Heart right ventricle (tissue), 16 donors: ENCODE measurements at regions not wholly inside any gene's neighbourhood (a gene's known extent, or its start where the extent isn't known, plus 50 kb on each side); places are given as distances from the start of the nearest gene placed in this dataset.

ENCODE experiments used
- ATAC-seq, 8 donors: fragments of 200-7000 bp; cut with Tn5 transposase; one replicate each; pipeline ENCODE4 v1.9.1; 2020; ENCODE audit warnings: mild to moderate bottlenecking in 8 of 8, moderate library complexity in 8 of 8, moderate number of reproducible peaks in 1 of 8
- DNase-seq, 2 donors: peaks; one replicate each; pipeline ENCODE4 v3.0.0-alpha.2; 2020
- H3K27ac ChIP-seq, 10 donors: fragments of 200-600 bp; sonication (generic) in 2 of 10; one replicate each; pipeline versions ENCODE4 v1.5.0 to v1.8.0; 2020 to 2022; ENCODE audit warnings: mild to moderate bottlenecking in 3 of 10
- H3K27me3 ChIP-seq, 7 donors: fragments of 200-600 bp; one replicate each; pipeline ENCODE4 v1.8.0; 2021 to 2022; ENCODE audit warnings: mild to moderate bottlenecking in 2 of 7
- H3K36me3 ChIP-seq, 9 donors: fragments of 200-600 bp; sonication (generic) in 1 of 9; one replicate each; pipeline versions ENCODE4 v1.5.0 to v1.8.0; 2020 to 2022; ENCODE audit warnings: mild to moderate bottlenecking in 2 of 9
- H3K4me1 ChIP-seq, 9 donors: fragments of 200-600 bp; sonication (generic) in 1 of 9; one replicate each; pipeline versions ENCODE4 v1.5.0 to v1.8.0; 2020 to 2022; ENCODE audit warnings: mild to moderate bottlenecking in 4 of 9
- H3K4me3 ChIP-seq, 10 donors: fragments of 200-600 bp; sonication (generic) in 2 of 10; one replicate each; pipeline versions ENCODE4 v1.5.0 to v1.8.0; 2020 to 2022; ENCODE audit warnings: mild to moderate bottlenecking in 7 of 10, moderate library complexity in 2 of 10
- H3K9me3 ChIP-seq, 11 donors: fragments of 200-600 bp in 10 of 11; sonication (generic) in 2 of 11; one replicate each; pipeline versions ENCODE4 v1.5.0 to v1.8.0; 2013 to 2022; ENCODE audit warnings: mild to moderate bottlenecking in 2 of 11, control low read depth in 1 of 11, moderate library complexity in 1 of 11
- WGBS, 2 donors: extraction: QIAGEN DNeasy Blood & Tissue Kit; methylation state at CpG; one replicate each; pipeline ENCODE4 v1.1.7; 2013; ENCODE audit warnings: inconsistent platforms in 1 of 2; 5-methylcytosine and 5-hydroxymethylcytosine counted together
- intact Hi-C, 10 donors: fragments of 100-400 bp; cut with DNase I; formaldehyde crosslinking; loops; one replicate each; pipeline versions ENCODE4 v1.11.1 to v1.14.2; 2022
- TF ChIP-seq, protein P1 (sequence below), 9 donors: fragments of 200-600 bp; sonication (generic) in 2 of 9; IDR thresholded peaks; one replicate each; pipeline versions ENCODE4 v1.5.0 to v1.8.0; 2021 to 2022; ENCODE audit warnings: antibody characterized with exemption in 9 of 9, mild to moderate bottlenecking in 5 of 9, moderate library complexity in 1 of 9
- donor health status: Arrhythmogenic right ventricular cardiomyopathy.
- donor health status: ischemic (EF 13 %, LVEDD 7.1; RV severe dilation, severe dysfunction).
- donor health status: healthy with polysubstance abuse.
- donor health status: DM: no; HTN: yes; CAD: no.
- donor health status: DM: no; HTN: no; CAD: no.
- donor health status: ischemic (EF 25% LVEDD 6.9; RV normal size, moderate dysfunction).
- donor health status: ischemic (EF 25% LVEDD 5.7; RV mildly dilated, moderate dysfunction).
- donor health status: healthy.
- donor health status: DM: yes; HTN: yes; CAD: no.
- donor health status: Ischemic cardiomyopathy.
- donor health status: ischemic (EF 35%, LVEDD 5.7; RV mildly dilated, moderate dysfunction).
- donor health status: nonischemic (EF 11% LVEDD 7.7; RV severe dilation, severe dysfunction).
- donor health status: DM: yes; HTN: yes; CAD: no.
- donor health status: PGD.
- donor health status: ischemic (EF 29% LVEDD 5.4; RV normal size, mild dysfunction).
- donor health status: nonischemic (EF 23%, LVEDD 6.1; RV moderate dilation, normal function).

DNA sequence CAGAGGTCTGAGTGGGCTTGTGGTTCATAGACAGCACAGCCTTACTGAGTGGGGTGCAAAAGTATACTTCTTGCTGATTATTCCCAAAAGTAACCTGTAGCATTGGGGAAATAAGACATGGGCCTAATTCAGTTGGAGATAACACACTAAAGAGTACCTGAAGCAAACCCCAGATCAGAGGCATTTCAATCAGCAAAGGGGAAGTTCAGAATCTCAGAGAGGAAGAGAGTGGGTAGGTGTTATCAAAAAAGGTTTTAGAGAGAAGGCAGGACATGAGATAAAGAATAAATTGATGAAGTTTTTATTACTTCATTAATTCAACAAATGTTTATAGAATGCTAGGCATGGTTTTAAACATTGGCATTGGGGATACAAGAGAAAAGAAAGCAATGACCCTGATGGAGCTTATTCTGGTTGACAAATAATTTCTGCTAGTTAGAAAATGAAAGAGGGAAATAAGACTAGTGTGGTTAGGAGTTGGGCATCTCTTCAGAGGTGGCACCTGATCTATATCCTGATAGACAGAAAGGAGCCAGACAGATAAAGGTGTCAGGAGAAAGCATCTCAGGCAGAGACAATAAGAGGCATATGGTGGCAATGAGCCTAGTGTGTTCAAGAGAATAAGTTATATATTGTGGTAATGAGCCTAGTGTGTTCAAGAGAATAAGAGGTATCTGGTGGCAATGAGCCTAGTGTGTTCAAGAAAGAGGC is 153.8 kb upstream of the SETBP1 start:
- TF ChIP-seq, protein P1, sequence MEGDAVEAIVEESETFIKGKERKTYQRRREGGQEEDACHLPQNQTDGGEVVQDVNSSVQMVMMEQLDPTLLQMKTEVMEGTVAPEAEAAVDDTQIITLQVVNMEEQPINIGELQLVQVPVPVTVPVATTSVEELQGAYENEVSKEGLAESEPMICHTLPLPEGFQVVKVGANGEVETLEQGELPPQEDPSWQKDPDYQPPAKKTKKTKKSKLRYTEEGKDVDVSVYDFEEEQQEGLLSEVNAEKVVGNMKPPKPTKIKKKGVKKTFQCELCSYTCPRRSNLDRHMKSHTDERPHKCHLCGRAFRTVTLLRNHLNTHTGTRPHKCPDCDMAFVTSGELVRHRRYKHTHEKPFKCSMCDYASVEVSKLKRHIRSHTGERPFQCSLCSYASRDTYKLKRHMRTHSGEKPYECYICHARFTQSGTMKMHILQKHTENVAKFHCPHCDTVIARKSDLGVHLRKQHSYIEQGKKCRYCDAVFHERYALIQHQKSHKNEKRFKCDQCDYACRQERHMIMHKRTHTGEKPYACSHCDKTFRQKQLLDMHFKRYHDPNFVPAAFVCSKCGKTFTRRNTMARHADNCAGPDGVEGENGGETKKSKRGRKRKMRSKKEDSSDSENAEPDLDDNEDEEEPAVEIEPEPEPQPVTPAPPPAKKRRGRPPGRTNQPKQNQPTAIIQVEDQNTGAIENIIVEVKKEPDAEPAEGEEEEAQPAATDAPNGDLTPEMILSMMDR (IDR thresholded peaks at IDR 0.05), result no peak

DNA sequence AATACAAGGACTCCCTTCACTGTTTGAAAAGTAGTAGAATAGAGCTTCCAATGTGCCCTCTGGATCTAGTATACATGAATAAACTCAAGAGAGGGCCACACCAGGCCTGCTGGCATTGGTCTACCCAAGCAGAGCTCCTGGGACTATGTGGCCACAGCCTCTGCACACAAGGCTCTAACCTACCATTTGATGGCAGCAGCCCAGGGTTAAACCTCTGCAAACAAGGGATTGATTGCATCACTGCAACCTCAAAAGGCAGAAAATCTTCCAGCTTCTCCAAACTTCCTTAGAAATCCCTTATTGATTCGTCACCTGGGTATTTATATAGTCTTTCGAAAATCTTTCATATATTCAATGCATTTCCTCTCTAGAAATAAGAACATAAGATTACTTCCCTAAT is 147.6 kb upstream of the SETBP1 start:
- ATAC-seq (no peak), DNase-seq (no peak)
- Histone ChIP-seq H3K4me3 (no peak overlapping the region), H3K36me3 (no peaks in the 10 kb centered on the region), H3K27me3 (no peaks in the 10 kb centered on the region), H3K9me3 (no peaks in the 10 kb centered on the region), H3K4me1 (peaks cover 0 to 3% (median 0%) of the 10 kb centered on the region in 9 donors), H3K27ac (no peak overlapping the region)
- TF ChIP-seq, protein P1 (IDR thresholded peaks at IDR 0.05), result no peak
- intact Hi-C loops, result no loop called here
- 81 to 89% methylated on average over 2 of the region's 2 CpGs for WGBS, 2 donors

More for the DNA sequence above, 153.8 kb upstream of the SETBP1 start:
- H3K27ac ChIP-seq, result no peak overlapping the region
- intact Hi-C loops, result no loop called here
- no peak for DNase-seq
- H3K4me1 ChIP-seq, result no peaks in the 10 kb centered on the region
- no peaks in the 10 kb centered on the region for H3K9me3 ChIP-seq
- no peak for ATAC-seq
- no peak overlapping the region for H3K4me3 ChIP-seq
- H3K27me3 ChIP-seq, result peaks cover 0 to 4% (median 0%) of the 10 kb centered on the region in 7 donors
- no peaks in the 10 kb centered on the region for H3K36me3 ChIP-seq

DNA sequence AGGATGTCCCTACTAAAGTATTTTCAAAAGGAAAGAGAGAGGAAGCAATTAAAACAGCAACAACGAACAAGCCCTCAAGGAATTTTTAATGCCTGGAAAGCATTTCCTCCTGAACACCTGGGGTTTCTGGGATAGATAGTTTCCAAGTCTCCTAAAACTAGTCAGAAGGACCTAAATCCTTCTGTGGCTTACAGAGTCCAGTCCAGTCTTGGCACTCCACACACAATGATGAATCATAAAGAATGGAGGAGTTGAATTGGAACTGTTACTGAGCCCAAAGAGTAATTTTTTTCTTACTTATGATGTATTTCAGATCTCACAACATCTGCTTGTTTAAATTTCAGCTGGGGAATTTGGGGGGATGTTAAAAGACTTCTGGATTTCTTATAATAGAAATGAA is 144.6 kb upstream of the SETBP1 start:
- TF ChIP-seq, protein P1 (IDR thresholded peaks at IDR 0.05), result no peak
- H3K36me3 ChIP-seq, result no peaks in the 10 kb centered on the region
- DNase-seq (no peak), ATAC-seq (peak in 2 of 8 donors; percentile 33 to 44)
- H3K27ac ChIP-seq, result no peak overlapping the region
- no peak overlapping the region for H3K4me3 ChIP-seq
- H3K9me3 ChIP-seq, result no peaks in the 10 kb centered on the region
- intact Hi-C loops, result no loop called here
- no peaks in the 10 kb centered on the region for H3K27me3 ChIP-seq
- H3K4me1 ChIP-seq, result peaks cover 0 to 3% (median 0%) of the 10 kb centered on the region in 9 donors
- 47 to 50% methylated on average over 1 of the region's 1 CpG for WGBS, 2 donors

DNA sequence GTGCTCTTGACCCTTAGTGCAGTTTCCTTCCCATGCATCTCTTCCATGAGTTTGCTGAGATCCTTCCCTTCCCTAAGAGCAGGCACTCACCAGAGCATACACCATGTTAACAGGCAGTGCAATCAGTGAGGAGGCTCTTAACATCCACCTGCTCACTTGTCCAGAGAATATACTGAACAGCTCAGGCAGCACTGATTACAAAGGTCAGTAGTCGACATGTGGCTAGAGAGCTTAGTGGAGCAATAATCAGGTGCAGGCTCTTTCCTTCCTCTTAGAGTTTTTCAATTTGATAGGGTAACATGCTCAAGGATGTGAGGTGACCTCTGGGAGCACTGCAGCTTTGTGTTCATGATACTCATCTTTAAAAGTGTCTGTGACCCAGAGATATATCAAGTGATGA is 144.1 kb upstream of the SETBP1 start:
- Histone ChIP-seq H3K27me3 (no peaks in the 10 kb centered on the region), H3K36me3 (no peaks in the 10 kb centered on the region), H3K4me3 (no peak overlapping the region), H3K4me1 (peaks cover 0 to 8% (median 0%) of the 10 kb centered on the region in 9 donors), H3K9me3 (no peaks in the 10 kb centered on the region), H3K27ac (no peak overlapping the region)
- DNase-seq (no peak), ATAC-seq (no peak)
- WGBS, 2 donors, result 67 to 79% methylated on average over 1 of the region's 1 CpG
- TF ChIP-seq, protein P1 (IDR thresholded peaks at IDR 0.05), result no peak
- intact Hi-C loops, result no loop called here
